ENCODE measurements at regions not wholly inside any gene's neighbourhood (a gene's known extent, or its start where the extent isn't known, plus 50 kb on each side); places are given as distances from the start of the nearest gene placed in this dataset.

DNA sequence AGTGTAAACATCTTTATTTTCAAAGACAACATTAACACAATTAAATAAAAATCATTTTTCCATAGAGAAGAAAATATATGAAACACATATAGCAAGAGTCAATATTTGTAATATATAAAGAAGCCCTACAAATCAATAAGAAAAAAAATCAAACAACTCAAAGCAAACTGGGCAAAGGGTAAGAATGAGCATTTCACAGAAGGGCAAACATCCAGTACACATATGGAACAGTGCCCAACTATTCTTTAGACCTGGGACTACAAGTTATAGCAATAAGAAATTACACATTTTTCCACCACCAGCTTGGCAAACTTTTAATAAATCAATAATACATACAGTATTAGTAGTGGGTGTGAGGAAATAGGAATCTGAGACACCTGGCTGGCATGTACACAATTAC is 324.1 kb downstream of the CYP26B1 start:
- peaks cover 6% of the 10 kb centered on the region for H3K27me3 Mint-ChIP-seq

DNA sequence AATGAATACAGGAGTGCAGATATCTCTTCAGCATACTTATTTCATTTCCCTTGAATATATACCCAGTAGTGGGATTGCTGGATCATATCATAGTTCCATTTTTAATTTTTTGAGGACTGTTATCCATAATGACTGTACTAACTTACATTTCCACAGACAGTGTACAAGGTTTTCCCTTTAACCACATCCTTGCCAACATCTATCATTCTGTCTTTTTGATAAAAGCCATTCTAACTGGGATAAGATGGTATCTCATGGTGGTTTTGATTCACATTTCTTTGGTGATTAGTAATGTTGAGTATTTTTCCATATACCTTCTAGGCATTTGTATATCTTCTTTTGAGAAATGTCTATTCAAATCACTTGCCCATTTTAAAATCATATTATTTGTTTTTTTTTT is 325.2 kb downstream of the CYP26B1 start:
- Mint-ChIP-seq H3K36me3 (ENCODE audit: low read depth) (no peaks in the 10 kb centered on the region), H3K9me3 (peaks cover 4% of the 10 kb centered on the region), H3K27me3 (peaks cover 6% of the 10 kb centered on the region), H3K4me1 (no peaks in the 10 kb centered on the region), H3K27ac (no peak overlapping the region), H3K4me3 (no peak overlapping the region)
- CTCF ChIA-PET, result no interaction called here
- DNase-seq (no peak), ATAC-seq (ENCODE audit: low read depth) (no peak)
- TF ChIP-seq, protein P1, sequence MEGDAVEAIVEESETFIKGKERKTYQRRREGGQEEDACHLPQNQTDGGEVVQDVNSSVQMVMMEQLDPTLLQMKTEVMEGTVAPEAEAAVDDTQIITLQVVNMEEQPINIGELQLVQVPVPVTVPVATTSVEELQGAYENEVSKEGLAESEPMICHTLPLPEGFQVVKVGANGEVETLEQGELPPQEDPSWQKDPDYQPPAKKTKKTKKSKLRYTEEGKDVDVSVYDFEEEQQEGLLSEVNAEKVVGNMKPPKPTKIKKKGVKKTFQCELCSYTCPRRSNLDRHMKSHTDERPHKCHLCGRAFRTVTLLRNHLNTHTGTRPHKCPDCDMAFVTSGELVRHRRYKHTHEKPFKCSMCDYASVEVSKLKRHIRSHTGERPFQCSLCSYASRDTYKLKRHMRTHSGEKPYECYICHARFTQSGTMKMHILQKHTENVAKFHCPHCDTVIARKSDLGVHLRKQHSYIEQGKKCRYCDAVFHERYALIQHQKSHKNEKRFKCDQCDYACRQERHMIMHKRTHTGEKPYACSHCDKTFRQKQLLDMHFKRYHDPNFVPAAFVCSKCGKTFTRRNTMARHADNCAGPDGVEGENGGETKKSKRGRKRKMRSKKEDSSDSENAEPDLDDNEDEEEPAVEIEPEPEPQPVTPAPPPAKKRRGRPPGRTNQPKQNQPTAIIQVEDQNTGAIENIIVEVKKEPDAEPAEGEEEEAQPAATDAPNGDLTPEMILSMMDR (IDR thresholded peaks at IDR 0.05), result no peak
- POLR2A ChIA-PET, result no interaction called here
- intact Hi-C loops (cut with micrococcal nuclease), result no loop called here

More for the DNA sequence above, 324.1 kb downstream of the CYP26B1 start:
- DNase-seq, result no peak
- H3K27ac Mint-ChIP-seq, result no peak overlapping the region
- TF ChIP-seq, protein P1 (IDR thresholded peaks at IDR 0.05), result no peak
- ChIA-PET POLR2A (no interaction called here), CTCF (no interaction called here)
- H3K4me1 Mint-ChIP-seq, result no peaks in the 10 kb centered on the region
- no peak overlapping the region for H3K4me3 Mint-ChIP-seq
- ATAC-seq (ENCODE audit: low read depth), result no peak
- H3K36me3 Mint-ChIP-seq (ENCODE audit: low read depth), result no peaks in the 10 kb centered on the region
- H3K9me3 Mint-ChIP-seq, result peaks cover 4% of the 10 kb centered on the region
- intact Hi-C loops (cut with micrococcal nuclease), result no loop called here

- Mint-ChIP-seq H3K4me1 (no peaks in the 10 kb centered on the region), H3K27me3 (peaks cover 6% of the 10 kb centered on the region), H3K36me3 (ENCODE audit: low read depth) (no peaks in the 10 kb centered on the region), H3K9me3 (peaks cover 4% of the 10 kb centered on the region), H3K4me3 (no peak overlapping the region), H3K27ac (no peak overlapping the region)
- DNase-seq (no peak), ATAC-seq (ENCODE audit: low read depth) (no peak)
- ChIA-PET CTCF (no interaction called here), POLR2A (no interaction called here)
- TF ChIP-seq, protein P1 (IDR thresholded peaks at IDR 0.05), result no peak
- intact Hi-C loops (cut with micrococcal nuclease), result no loop called here
Observed at GRCh38 chr2:71821856-71822255, 325.8 kb downstream of the CYP26B1 start.

DNA sequence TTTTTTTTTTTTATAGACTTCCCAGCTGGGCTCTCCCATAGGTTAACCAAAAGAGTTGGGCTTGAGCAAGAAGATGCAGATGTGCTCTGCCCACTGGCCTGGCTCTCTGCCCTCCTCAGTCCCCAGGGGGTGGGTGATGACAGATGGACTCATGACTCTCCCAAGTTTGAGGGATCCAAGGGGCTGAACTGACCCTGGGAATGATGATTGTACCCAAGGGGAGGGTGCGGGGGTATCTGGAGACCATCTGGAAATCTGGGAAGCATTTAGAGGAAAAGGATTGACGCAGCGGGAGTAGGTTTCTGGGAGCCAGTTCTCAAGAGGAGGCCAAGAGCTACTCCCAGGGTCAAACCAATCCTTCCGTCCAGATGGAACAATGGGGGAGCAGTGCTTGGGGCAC is 330.8 kb downstream of the CYP26B1 start:
- Mint-ChIP-seq H3K9me3 (no peaks in the 10 kb centered on the region), H3K36me3 (ENCODE audit: low read depth) (no peaks in the 10 kb centered on the region), H3K27me3 (peaks cover 2% of the 10 kb centered on the region), H3K27ac (no peak overlapping the region), H3K4me1 (no peaks in the 10 kb centered on the region), H3K4me3 (no peak overlapping the region)
- ATAC-seq (ENCODE audit: low read depth), result no peak
- POLR2A ChIA-PET, result no interaction called here
- DNase-seq, result no peak
- TF ChIP-seq, protein P1 (IDR thresholded peaks at IDR 0.05), result no peak
- intact Hi-C loops (cut with micrococcal nuclease), result no loop called here
- CTCF ChIA-PET, result no interaction called here

GRCh38 chr2:71815701-71816474 is 331.8 kb downstream of the CYP26B1 start:
- TF ChIP-seq, protein P1 (IDR thresholded peaks at IDR 0.05), result no peak
- Mint-ChIP-seq H3K27me3 (peaks cover 2% of the 10 kb centered on the region), H3K4me3 (no peak overlapping the region), H3K4me1 (no peaks in the 10 kb centered on the region), H3K9me3 (no peaks in the 10 kb centered on the region), H3K27ac (no peak overlapping the region), H3K36me3 (ENCODE audit: low read depth) (no peaks in the 10 kb centered on the region)
- ATAC-seq (ENCODE audit: low read depth) (no peak), DNase-seq (no peak)
- intact Hi-C loops (cut with micrococcal nuclease), result no loop called here
- ChIA-PET CTCF (no interaction called here), POLR2A (no interaction called here)

Measured in activated B cell treated with CpG ODN at 0.5 μM for 24 hours (primary cell).